T-cell (primary cell): ENCODE measurements at regions not wholly inside any gene's neighbourhood (a gene's known extent, or its start where the extent isn't known, plus 50 kb on each side); places are given as distances from the start of the nearest gene placed in this dataset.
"Not testable (repeated sequence)": the region's sequence is repeated elsewhere in the genome, so short reads cannot be mapped to it uniquely, and the experiment has no call there.

Experiments used
- ATAC-seq, 4 experiments: fragments of 200-7000 bp in 3 of 4; fragments of 150-1000 bp in 1 of 4; cut with Tn5 transposase; replicated peaks in 1 of 4; 1 replicate in 3 of 4; 2 replicates in 1 of 4; pipeline ENCODE4 v1.10.0; 2021; ENCODE audit warnings: moderate library complexity in 3 of 4, mild to moderate bottlenecking in 2 of 4, moderate number of reproducible peaks in 1 of 4
- CTCF ChIA-PET, 2 donors: fragments of 300-600 bp; sonication (Branson Sonifier 250); formaldehyde crosslinking; loops; one replicate each; lab custom pipeline; 2022; ENCODE audit warnings: antibody characterized with exemption in 2 of 2; lab: Charles Lee
- POLR2A ChIA-PET, 2 donors: fragments of 300-600 bp; sonication (Branson Sonifier 250); formaldehyde crosslinking; loops; one replicate each; lab custom pipeline; 2022; ENCODE audit warnings: antibody characterized with exemption in 2 of 2; lab: Charles Lee
- DNase-seq, 35 experiments: peaks; one replicate each; pipeline versions ENCODE4 v3.0.0 to v3.0.0-alpha.2; 2013 to 2023
- H3K27ac ChIP-seq: one replicate; pipeline ENCODE4 v1.5.1; 2013; ENCODE audit warnings: low read length
- H3K27me3 ChIP-seq, 2 experiments: replicated peaks in 1 of 2; 1 replicate in 1 of 2; 2 replicates in 1 of 2; pipeline versions ENCODE4 v1.6.1 to v1.7.0; 2013; ENCODE audit warnings: low read length in 1 of 2, mixed read lengths in 1 of 2; ENCODE audit not compliant: control insufficient read depth in 2 of 2, insufficient read depth in 2 of 2; ENCODE audit errors: extremely low read depth in 1 of 2
- H3K36me3 ChIP-seq, 2 donors: 1 replicate in 1 of 2; 2 replicates in 1 of 2; pipeline versions ENCODE4 v1.6.1 to v1.7.0; 2013; ENCODE audit warnings: low read length in 1 of 2; ENCODE audit not compliant: control insufficient read depth in 2 of 2, insufficient read depth in 1 of 2; ENCODE audit errors: extremely low read depth in 1 of 2
- H3K4me1 ChIP-seq, 2 experiments: 1 replicate in 1 of 2; 2 replicates in 1 of 2; pipeline versions ENCODE4 v1.6.1 to v1.7.0; 2013; ENCODE audit warnings: low read length in 2 of 2, mixed read lengths in 1 of 2; ENCODE audit not compliant: insufficient read depth in 2 of 2, control insufficient read depth in 1 of 2; ENCODE audit errors: extremely low read depth in 1 of 2
- H3K4me3 ChIP-seq, 2 donors: 1 replicate in 1 of 2; 2 replicates in 1 of 2; pipeline versions ENCODE4 v1.5.1 to v1.7.0; 2013; ENCODE audit warnings: mild to moderate bottlenecking in 2 of 2, low read length in 1 of 2, moderate library complexity in 1 of 2; ENCODE audit not compliant: control insufficient read depth in 1 of 2; ENCODE audit errors: extremely low read depth in 1 of 2
- H3K9me3 ChIP-seq: 2 replicates; pipeline ENCODE4 v1.7.0; 2013
- H3K27ac Mint-ChIP-seq, 2 donors: one replicate each; pipeline ENCODE4 v1.8.0; 2020 to 2021; ENCODE audit warnings: mild to moderate bottlenecking in 2 of 2, mixed read lengths in 2 of 2
- H3K27me3 Mint-ChIP-seq, 2 donors: one replicate each; pipeline ENCODE4 v1.8.0; 2021 to 2022; ENCODE audit warnings: mixed read lengths in 2 of 2
- H3K36me3 Mint-ChIP-seq: one replicate; pipeline ENCODE4 v1.8.0; 2021; ENCODE audit warnings: mixed read lengths
- H3K4me1 Mint-ChIP-seq, 3 donors: one replicate each; pipeline ENCODE4 v1.8.0; 2020 to 2022; ENCODE audit warnings: mixed read lengths in 3 of 3, mild to moderate bottlenecking in 1 of 3
- H3K4me3 Mint-ChIP-seq, 3 donors: one replicate each; pipeline ENCODE4 v1.8.0; 2020 to 2022; ENCODE audit warnings: mild to moderate bottlenecking in 3 of 3, mixed read lengths in 3 of 3, moderate library complexity in 3 of 3
- H3K9me3 Mint-ChIP-seq, 3 donors: one replicate each; pipeline ENCODE4 v1.8.0; 2020 to 2022; ENCODE audit warnings: mixed read lengths in 3 of 3
- WGBS: methylation state at CpG from one replicate; pipeline ENCODE4 v1.1.5; 2013; ENCODE audit warnings: missing lambda C conversion rate; ENCODE audit not compliant: insufficient coverage; 5-methylcytosine and 5-hydroxymethylcytosine counted together

DNA sequence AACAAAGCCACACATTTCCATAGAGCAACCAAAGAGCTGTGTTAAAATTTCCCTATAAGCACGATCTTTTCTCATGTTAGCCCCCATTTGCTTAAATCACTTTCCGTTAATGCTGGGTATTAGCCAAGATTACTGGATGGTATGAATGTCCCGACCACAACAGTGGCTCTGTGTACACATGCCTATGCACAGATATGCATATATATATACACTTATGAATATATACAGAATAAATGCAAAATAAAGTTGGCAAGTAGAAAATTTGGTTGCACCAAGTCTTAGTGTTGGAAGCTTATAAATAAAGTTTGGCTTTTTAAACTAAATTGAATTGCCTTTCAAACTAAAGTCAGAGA is 265.9 kb upstream of the ETAA1 start:
- no CpG with 5 or more reads among the region's 3 CpGs for WGBS
- POLR2A ChIA-PET, result no interaction called here
- CTCF ChIA-PET, result no interaction called here

DNA sequence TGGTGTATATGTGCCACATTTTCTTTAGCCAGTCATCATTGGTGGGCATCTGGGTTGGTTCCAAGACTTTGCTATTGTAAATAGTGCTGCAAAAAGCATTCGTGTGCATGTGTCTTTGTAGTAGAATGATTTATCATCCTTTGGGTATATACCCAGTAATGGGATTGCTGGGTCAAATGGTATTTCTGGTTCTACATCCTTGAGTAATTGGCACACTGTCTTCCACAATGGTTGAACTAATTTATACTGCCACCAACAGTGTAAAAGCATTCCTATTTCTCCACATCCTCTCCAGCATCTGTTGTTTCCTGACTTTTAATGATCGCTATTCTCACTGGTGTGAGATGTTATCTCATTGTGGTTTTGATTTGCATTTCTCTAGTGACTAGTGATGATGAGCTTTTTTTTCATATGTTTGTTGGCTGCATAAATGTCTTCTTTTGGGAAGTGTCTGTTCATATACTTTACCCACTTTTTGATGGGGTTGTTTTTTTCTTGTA is 264.6 kb upstream of the ETAA1 start:
- POLR2A ChIA-PET, H3K4me1 Mint-ChIP-seq, ATAC-seq, H3K9me3 Mint-ChIP-seq, H3K36me3 Mint-ChIP-seq, DNase-seq, CTCF ChIA-PET, H3K27me3 ChIP-seq, H3K9me3 ChIP-seq, H3K4me3 ChIP-seq, H3K27me3 Mint-ChIP-seq, H3K27ac Mint-ChIP-seq, H3K27ac ChIP-seq, H3K4me1 ChIP-seq, H3K36me3 ChIP-seq, H3K4me3 Mint-ChIP-seq: not testable (repeated sequence)
- no CpG with 5 or more reads among the region's 2 CpGs for WGBS

More for the DNA sequence above, 265.9 kb upstream of the ETAA1 start:
- no peak overlapping the region for H3K4me3 Mint-ChIP-seq
- H3K36me3 Mint-ChIP-seq, result no peaks in the 10 kb centered on the region
- Histone ChIP-seq H3K36me3 (no peaks in the 10 kb centered on the region), H3K27me3 (no peaks in the 10 kb centered on the region), H3K4me3 (no peak overlapping the region), H3K27ac (no peak overlapping the region), H3K4me1 (no peaks in the 10 kb centered on the region), H3K9me3 (no peaks in the 10 kb centered on the region)
- H3K4me1 Mint-ChIP-seq, result no peaks in the 10 kb centered on the region
- H3K27ac Mint-ChIP-seq, result no peak overlapping the region
- no peak for ATAC-seq
- no peak for DNase-seq
- H3K27me3 Mint-ChIP-seq, result no peaks in the 10 kb centered on the region
- peaks cover 0 to 5% (median 4%) of the 10 kb centered on the region in 3 donors for H3K9me3 Mint-ChIP-seq

DNA sequence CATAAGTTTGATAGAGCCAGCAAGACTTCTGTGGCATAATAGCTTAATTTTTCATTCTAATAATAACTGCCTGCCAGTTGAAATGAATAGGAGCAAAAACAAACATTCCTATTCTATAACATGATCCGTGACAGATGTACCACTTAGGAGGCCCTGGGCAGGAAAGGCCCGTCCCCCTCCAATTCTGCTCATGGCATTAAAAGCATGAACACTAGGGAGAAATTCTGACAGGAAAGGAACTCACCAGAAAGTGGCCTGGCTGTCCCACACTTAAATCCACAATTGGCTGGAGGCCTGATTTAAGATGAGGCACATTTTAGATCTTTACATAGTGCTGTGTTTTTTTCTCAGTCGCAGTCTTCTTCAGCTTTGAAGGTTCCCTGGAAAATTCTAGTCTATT is 261.9 kb upstream of the ETAA1 start:
- POLR2A ChIA-PET, result no interaction called here
- ATAC-seq, result no peak
- H3K36me3 ChIP-seq, result no peaks in the 10 kb centered on the region
- no peak for DNase-seq
- Mint-ChIP-seq H3K9me3 (peaks cover 3 to 7% (median 5%) of the 10 kb centered on the region in 3 donors), H3K4me1 (no peaks in the 10 kb centered on the region), H3K36me3 (no peaks in the 10 kb centered on the region), H3K27ac (no peak overlapping the region), H3K27me3 (no peaks in the 10 kb centered on the region), H3K4me3 (no peak overlapping the region)
- no peaks in the 10 kb centered on the region for H3K4me1 ChIP-seq
- CTCF ChIA-PET, result no interaction called here
- no peak overlapping the region for H3K4me3 ChIP-seq
- H3K9me3 ChIP-seq, result no peaks in the 10 kb centered on the region
- H3K27me3 ChIP-seq, result no peaks in the 10 kb centered on the region
- 60% methylated on average over 1 of the region's 3 CpGs for WGBS
- H3K27ac ChIP-seq, result no peak overlapping the region

DNA sequence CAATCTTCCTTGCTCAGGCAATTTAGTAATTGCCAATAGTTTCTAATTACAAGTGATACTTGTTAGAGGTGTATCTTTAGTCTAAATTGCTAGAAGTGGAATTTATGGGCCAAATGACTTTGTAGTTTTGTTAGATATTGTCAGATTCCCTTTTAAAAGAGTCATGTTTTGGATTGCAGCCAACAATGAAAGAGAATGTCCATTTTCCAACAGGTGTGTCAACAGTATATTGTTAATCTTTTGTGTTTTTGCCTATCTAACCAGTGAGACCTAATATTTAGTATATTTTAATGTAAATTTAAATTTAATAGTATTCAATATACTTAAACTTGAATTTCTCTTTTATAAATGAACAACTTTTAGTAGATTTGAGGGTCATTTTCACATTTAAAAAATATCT is 259.4 kb upstream of the ETAA1 start:
- peaks cover 3 to 7% (median 7%) of the 10 kb centered on the region in 3 donors for H3K9me3 Mint-ChIP-seq
- no peak overlapping the region for H3K4me3 Mint-ChIP-seq
- Histone ChIP-seq H3K36me3 (no peaks in the 10 kb centered on the region), H3K27me3 (no peaks in the 10 kb centered on the region), H3K4me3 (no peak overlapping the region), H3K9me3 (no peaks in the 10 kb centered on the region), H3K27ac (no peak overlapping the region), H3K4me1 (no peaks in the 10 kb centered on the region)
- H3K36me3 Mint-ChIP-seq, result no peaks in the 10 kb centered on the region
- no peaks in the 10 kb centered on the region for H3K27me3 Mint-ChIP-seq
- ATAC-seq, result no peak
- no peak overlapping the region for H3K27ac Mint-ChIP-seq
- no peaks in the 10 kb centered on the region for H3K4me1 Mint-ChIP-seq
- ChIA-PET POLR2A (no interaction called here), CTCF (no interaction called here)
- DNase-seq, result no peak

DNA sequence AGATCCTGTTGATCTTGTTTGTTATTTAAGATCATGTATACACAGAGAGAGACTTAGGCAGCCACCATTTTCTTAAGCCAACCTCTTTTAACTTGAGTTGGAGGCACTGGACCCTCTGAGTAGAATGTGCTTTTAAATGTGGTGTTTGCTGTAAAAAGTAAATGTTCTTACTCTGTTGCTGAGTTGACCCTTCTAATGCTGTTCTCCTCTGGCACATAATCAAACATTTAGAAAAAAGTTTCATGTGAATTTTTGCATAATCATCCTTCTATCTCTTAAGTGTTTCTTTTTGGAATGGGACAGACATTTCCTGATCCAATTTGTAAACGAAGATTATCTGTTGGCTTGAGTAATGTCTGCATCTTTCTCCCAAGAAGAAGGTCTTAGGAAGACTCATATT is 255.1 kb upstream of the ETAA1 start:
- ATAC-seq, result no peak
- H3K9me3 ChIP-seq, result no peaks in the 10 kb centered on the region
- Mint-ChIP-seq H3K27ac (no peak overlapping the region), H3K27me3 (no peaks in the 10 kb centered on the region), H3K36me3 (no peaks in the 10 kb centered on the region), H3K9me3 (peaks cover 0 to 7% (median 3%) of the 10 kb centered on the region in 3 donors), H3K4me3 (no peak overlapping the region), H3K4me1 (no peaks in the 10 kb centered on the region)
- no peaks in the 10 kb centered on the region for H3K27me3 ChIP-seq
- no CpG with 5 or more reads among the region's 1 CpG for WGBS
- no peaks in the 10 kb centered on the region for H3K36me3 ChIP-seq
- no peaks in the 10 kb centered on the region for H3K4me1 ChIP-seq
- ChIA-PET POLR2A (no interaction called here), CTCF (no interaction called here)
- H3K27ac ChIP-seq, result no peak overlapping the region
- no peak for DNase-seq
- no peak overlapping the region for H3K4me3 ChIP-seq

DNA sequence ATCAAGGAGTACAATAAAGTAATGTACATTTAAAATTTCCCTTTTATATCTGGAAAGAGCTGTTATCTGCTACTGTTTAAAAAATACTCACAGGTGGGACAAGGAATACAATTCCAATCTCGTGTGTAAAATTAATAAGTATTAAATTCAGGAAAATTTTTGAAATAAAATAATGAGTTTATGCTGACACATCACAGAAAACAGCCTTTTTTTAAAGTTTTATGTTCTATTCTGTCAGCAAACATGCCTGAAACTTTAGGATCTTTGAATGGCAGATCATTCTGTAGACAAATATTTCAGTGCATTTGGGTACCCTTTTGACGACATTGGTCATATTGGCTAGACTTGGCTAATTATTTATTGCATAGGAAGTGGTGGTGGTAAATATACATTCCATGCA is 254.4 kb upstream of the ETAA1 start:
- WGBS, result no CpG with 5 or more reads among the region's 2 CpGs
- no peaks in the 10 kb centered on the region for H3K36me3 ChIP-seq

DNA sequence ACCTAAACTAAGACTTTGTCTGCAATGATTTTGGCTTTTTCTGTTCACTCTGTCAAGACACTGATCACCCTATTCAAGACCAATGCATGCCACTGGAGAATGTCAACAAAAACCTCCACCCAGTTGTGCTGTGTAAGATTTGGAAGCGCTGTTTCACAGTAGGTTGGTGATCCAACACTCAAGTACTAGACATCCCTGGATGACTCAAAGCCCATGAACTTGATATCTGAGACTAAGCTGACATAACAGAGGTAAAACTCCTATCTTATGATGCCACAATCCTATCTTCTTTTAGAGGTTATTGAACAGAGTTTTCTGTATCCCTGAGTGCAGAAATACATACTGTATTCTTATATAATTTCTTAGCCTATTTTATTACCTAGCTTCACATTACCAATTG is 251.3 kb upstream of the ETAA1 start:
- POLR2A ChIA-PET, result no interaction called here
- CTCF ChIA-PET, result no interaction called here

More for the DNA sequence above, 254.4 kb upstream of the ETAA1 start:
- peaks cover 0 to 7% (median 3%) of the 10 kb centered on the region in 3 donors for H3K9me3 Mint-ChIP-seq
- ATAC-seq, result no peak
- H3K27me3 ChIP-seq, result no peaks in the 10 kb centered on the region
- H3K9me3 ChIP-seq, result no peaks in the 10 kb centered on the region
- no peaks in the 10 kb centered on the region for H3K4me1 Mint-ChIP-seq
- no peak overlapping the region for H3K4me3 ChIP-seq
- ChIA-PET CTCF (no interaction called here), POLR2A (no interaction called here)
- no peak for DNase-seq
- H3K27me3 Mint-ChIP-seq, result no peaks in the 10 kb centered on the region
- H3K36me3 Mint-ChIP-seq, result no peaks in the 10 kb centered on the region
- H3K4me1 ChIP-seq, result no peaks in the 10 kb centered on the region
- H3K4me3 Mint-ChIP-seq, result no peak overlapping the region
- no peak overlapping the region for H3K27ac Mint-ChIP-seq
- no peak overlapping the region for H3K27ac ChIP-seq

More for the DNA sequence above, 251.3 kb upstream of the ETAA1 start:
- Histone ChIP-seq H3K4me1 (no peaks in the 10 kb centered on the region), H3K9me3 (no peaks in the 10 kb centered on the region), H3K4me3 (no peak overlapping the region), H3K27ac (no peak overlapping the region), H3K27me3 (no peaks in the 10 kb centered on the region), H3K36me3 (no peaks in the 10 kb centered on the region)
- no CpG with 5 or more reads among the region's 1 CpG for WGBS
- no peak overlapping the region for H3K27ac Mint-ChIP-seq
- no peak for DNase-seq
- no peaks in the 10 kb centered on the region for H3K27me3 Mint-ChIP-seq
- H3K4me1 Mint-ChIP-seq, result no peaks in the 10 kb centered on the region
- no peak overlapping the region for H3K4me3 Mint-ChIP-seq
- H3K36me3 Mint-ChIP-seq, result no peaks in the 10 kb centered on the region
- H3K9me3 Mint-ChIP-seq, result peaks cover 0 to 4% (median 3%) of the 10 kb centered on the region in 3 donors
- no peak for ATAC-seq
